ENCODE measurements at regions not wholly inside any gene's neighbourhood (a gene's known extent, or its start where the extent isn't known, plus 50 kb on each side); places are given as distances from the start of the nearest gene placed in this dataset.

DNA sequence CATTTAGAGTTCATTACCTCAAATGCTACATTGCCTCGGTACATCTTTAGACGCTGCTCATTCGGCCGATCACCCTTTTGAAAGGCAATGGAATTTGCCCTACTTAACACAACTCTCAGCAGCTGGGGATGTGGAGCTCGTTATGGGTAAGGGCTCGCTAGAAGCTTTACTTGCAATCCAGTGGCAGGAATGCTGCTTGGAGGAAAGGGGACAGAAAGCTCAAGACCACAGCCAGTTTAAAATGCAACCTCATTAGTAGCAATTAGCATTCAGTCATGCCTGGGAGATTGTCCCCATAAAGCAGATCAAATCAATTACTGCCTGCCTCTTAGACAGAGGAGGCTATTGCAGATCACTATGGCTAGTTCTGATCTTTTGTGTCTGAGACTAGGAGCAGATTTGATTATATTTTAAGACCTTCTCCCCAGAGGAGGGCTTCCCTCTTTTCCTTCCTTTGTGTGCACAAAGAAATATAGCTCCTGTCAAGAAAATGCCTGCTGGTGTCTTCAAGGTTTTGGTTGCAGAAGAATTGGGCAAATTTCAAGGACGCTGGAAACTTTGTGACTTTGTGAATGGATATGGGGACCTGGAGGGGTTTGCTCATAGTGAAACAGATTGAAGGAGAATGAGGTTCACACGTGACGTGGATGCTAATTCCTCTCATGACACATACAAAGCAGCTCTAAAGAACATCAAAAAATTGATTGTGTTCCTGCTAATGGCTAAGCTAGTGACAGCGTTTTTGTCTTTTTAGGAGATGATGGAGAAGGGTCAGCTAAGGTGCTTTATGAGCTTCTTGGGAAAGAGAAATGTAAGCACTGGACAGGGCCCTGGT lies 237.5 kb upstream of the GLRA2 start:
- no peaks in the 10 kb centered on the region for H3K9me3 ChIP-seq
- no peaks in the 10 kb centered on the region for H3K36me3 ChIP-seq
- 63 to 76% methylated on average over 1 to 8 of the region's 10 CpGs for WGBS, 2 donors (ENCODE audit: low coverage in 1 of 2)
- H3K27me3 ChIP-seq = no peaks in the 10 kb centered on the region
- H3K4me1 ChIP-seq = no peaks in the 10 kb centered on the region
- H3K27ac ChIP-seq = no peak overlapping the region
- no peak overlapping the region for H3K4me3 ChIP-seq
- TF ChIP-seq EP300 (IDR thresholded peaks at IDR 0.05) (no peak), POLR2AphosphoS5 (IDR thresholded peaks at IDR 0.05) (no peak), POLR2A (IDR thresholded peaks at IDR 0.05) (no peak)
- TF ChIP-seq, protein P1, sequence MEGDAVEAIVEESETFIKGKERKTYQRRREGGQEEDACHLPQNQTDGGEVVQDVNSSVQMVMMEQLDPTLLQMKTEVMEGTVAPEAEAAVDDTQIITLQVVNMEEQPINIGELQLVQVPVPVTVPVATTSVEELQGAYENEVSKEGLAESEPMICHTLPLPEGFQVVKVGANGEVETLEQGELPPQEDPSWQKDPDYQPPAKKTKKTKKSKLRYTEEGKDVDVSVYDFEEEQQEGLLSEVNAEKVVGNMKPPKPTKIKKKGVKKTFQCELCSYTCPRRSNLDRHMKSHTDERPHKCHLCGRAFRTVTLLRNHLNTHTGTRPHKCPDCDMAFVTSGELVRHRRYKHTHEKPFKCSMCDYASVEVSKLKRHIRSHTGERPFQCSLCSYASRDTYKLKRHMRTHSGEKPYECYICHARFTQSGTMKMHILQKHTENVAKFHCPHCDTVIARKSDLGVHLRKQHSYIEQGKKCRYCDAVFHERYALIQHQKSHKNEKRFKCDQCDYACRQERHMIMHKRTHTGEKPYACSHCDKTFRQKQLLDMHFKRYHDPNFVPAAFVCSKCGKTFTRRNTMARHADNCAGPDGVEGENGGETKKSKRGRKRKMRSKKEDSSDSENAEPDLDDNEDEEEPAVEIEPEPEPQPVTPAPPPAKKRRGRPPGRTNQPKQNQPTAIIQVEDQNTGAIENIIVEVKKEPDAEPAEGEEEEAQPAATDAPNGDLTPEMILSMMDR (IDR thresholded peaks at IDR 0.05) = no peak
- no peak for ATAC-seq

DNA sequence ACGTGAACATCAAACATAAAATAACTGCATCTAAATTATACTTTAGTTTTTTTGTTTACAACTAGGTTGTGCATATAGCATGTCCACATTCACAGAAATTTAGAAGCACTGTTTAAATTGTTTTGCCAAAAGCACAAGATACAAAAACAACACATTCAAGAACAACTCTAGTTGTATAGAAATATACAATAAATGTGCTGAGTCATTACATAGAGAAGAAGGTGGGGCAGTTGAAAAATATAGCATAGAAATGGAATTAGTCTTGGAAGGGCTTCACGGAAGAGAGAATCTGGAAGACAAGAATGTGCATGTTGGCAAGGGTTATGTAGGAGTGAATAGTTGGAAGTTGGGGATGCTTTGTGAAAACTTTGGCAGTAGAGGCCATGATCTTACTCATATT lies 239.0 kb upstream of the GLRA2 start:
- Histone ChIP-seq H3K9me3 (no peaks in the 10 kb centered on the region), H3K27ac (no peak overlapping the region), H3K4me1 (no peaks in the 10 kb centered on the region), H3K27me3 (no peaks in the 10 kb centered on the region), H3K36me3 (no peaks in the 10 kb centered on the region), H3K4me3 (no peak overlapping the region)
- no peak for TF ChIP-seq EP300 (IDR thresholded peaks at IDR 0.05)
- TF ChIP-seq, protein P1 (IDR thresholded peaks at IDR 0.05) = no peak
- TF ChIP-seq POLR2A (IDR thresholded peaks at IDR 0.05) = no peak
- no peak for TF ChIP-seq POLR2AphosphoS5 (IDR thresholded peaks at IDR 0.05)
- 53 to 67% methylated on average over 2 of the region's 2 CpGs for WGBS, 2 donors (ENCODE audit: low coverage in 1 of 2)
- no peak for ATAC-seq

DNA sequence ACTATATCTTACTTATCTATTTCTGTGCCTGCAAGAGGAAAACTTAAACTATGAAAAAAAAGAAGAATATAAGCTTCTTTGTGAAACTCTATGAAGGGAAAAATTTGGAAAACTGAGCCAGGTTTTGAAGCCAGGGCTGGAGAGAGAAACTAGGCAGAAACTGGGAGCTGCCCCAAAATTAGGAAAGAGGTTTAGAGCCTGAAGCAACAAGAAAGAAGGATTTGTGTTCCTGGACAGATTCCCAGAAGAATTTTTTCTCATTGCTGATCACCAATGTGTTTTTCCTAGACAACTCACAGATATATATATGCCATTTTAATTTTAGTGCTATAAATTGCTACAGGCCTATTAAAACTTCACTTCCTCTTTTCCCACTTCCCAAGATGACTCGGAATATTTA lies 245.0 kb upstream of the GEMIN8 start:
- TF ChIP-seq EP300 (IDR thresholded peaks at IDR 0.05) = no peak
- Histone ChIP-seq H3K4me3 (no peak overlapping the region), H3K27me3 (no peaks in the 10 kb centered on the region), H3K4me1 (no peaks in the 10 kb centered on the region), H3K27ac (peak overlapping the region in 1 of 4 donors; percentile 14), H3K9me3 (no peaks in the 10 kb centered on the region), H3K36me3 (no peaks in the 10 kb centered on the region)
- WGBS, 2 donors (ENCODE audit: low coverage in 1 of 2) = 8 to 18% methylated on average over 1 of the region's 1 CpG
- no peak for ATAC-seq

DNA sequence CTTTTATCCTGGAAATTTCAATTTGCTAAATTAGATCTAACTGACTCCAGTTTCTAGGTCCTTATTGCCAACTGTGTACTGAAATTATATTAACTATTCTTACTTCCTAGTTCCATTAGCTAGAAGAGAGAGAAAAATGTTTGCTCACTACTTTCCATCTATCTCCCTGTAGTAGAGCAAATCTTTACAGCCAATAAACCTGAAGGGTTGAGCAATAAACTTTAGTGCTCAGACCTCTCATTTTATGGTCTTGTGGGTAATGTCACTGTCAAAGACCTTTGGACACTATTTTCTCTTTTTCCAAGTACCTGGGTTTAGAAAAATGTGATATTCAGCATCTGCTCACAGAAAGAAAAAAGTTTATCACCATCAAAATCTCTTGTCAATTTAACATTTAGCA lies 237.5 kb upstream of the GEMIN8 start:
- TF ChIP-seq POLR2AphosphoS5 (IDR thresholded peaks at IDR 0.05) (no peak), EP300 (IDR thresholded peaks at IDR 0.05) (no peak), POLR2A (IDR thresholded peaks at IDR 0.05) (no peak)
- TF ChIP-seq, protein P1 (IDR thresholded peaks at IDR 0.05) = no peak
- ATAC-seq = no peak
- H3K27me3 ChIP-seq = no peaks in the 10 kb centered on the region
- no peaks in the 10 kb centered on the region for H3K9me3 ChIP-seq
- H3K4me1 ChIP-seq = no peaks in the 10 kb centered on the region
- H3K27ac ChIP-seq = no peak overlapping the region
- H3K4me3 ChIP-seq = no peak overlapping the region
- no peaks in the 10 kb centered on the region for H3K36me3 ChIP-seq

DNA sequence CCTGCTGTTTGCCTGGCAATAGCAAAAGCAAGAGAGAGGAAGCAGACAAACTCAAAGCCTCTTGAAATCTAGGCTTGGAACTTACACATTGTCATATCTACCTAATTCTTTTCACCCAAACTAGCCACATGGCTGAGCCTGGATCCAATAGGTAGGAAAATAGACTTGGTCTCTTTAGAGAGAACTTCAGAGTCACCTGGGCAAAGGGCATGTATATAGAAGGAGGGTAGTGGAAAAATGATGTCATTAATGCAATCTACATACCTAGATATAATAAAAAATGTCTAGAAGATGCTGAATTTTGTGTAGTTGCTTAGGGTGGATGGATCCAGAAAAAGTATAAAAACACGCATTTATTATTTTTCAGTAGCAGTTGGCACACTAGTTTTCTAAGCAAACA lies 237.0 kb upstream of the GEMIN8 start:
- H3K36me3 ChIP-seq = no peaks in the 10 kb centered on the region
- no peak overlapping the region for H3K4me3 ChIP-seq
- TF ChIP-seq POLR2A (IDR thresholded peaks at IDR 0.05) (no peak), EP300 (IDR thresholded peaks at IDR 0.05) (no peak), POLR2AphosphoS5 (IDR thresholded peaks at IDR 0.05) (no peak)
- TF ChIP-seq, protein P1 (IDR thresholded peaks at IDR 0.05) = no peak
- ATAC-seq = no peak
- H3K9me3 ChIP-seq = no peaks in the 10 kb centered on the region
- no peak overlapping the region for H3K27ac ChIP-seq
- H3K27me3 ChIP-seq = no peaks in the 10 kb centered on the region
- no peaks in the 10 kb centered on the region for H3K4me1 ChIP-seq
- WGBS, 2 donors (ENCODE audit: low coverage in 1 of 2) = 89 to 100% methylated on average over 1 of the region's 1 CpG

All from gastroesophageal sphincter (tissue), 4 donors.